Stimulated activated naive CD8-positive, alpha-beta T cell treated with anti-CD3 and anti-CD28 coated beads, Interleukin-15, Interleukin-2, amounts not matched to agents 100 ng/mL and 50 ng/mL, for 24 hours (primary cell): ENCODE measurements at regions not wholly inside any gene's neighbourhood (a gene's known extent, or its start where the extent isn't known, plus 50 kb on each side); places are given as distances from the start of the nearest gene placed in this dataset.

ENCODE experiments used
- H3K27ac Mint-ChIP-seq: one replicate; pipeline ENCODE4 v1.8.0; 2021; ENCODE audit warnings: mild to moderate bottlenecking, mixed read lengths
- H3K27me3 Mint-ChIP-seq: one replicate; pipeline ENCODE4 v1.8.0; 2021; ENCODE audit warnings: mixed read lengths
- H3K36me3 Mint-ChIP-seq: one replicate; pipeline ENCODE4 v1.8.0; 2021; ENCODE audit warnings: low read depth, mixed read lengths
- H3K4me1 Mint-ChIP-seq: one replicate; pipeline ENCODE4 v1.8.0; 2021; ENCODE audit warnings: low read depth, mixed read lengths
- H3K4me3 Mint-ChIP-seq: one replicate; pipeline ENCODE4 v1.8.0; 2021; ENCODE audit warnings: mild to moderate bottlenecking, mixed read lengths
- H3K9me3 Mint-ChIP-seq: one replicate; pipeline ENCODE4 v1.8.0; 2021; ENCODE audit warnings: mixed read lengths

DNA sequence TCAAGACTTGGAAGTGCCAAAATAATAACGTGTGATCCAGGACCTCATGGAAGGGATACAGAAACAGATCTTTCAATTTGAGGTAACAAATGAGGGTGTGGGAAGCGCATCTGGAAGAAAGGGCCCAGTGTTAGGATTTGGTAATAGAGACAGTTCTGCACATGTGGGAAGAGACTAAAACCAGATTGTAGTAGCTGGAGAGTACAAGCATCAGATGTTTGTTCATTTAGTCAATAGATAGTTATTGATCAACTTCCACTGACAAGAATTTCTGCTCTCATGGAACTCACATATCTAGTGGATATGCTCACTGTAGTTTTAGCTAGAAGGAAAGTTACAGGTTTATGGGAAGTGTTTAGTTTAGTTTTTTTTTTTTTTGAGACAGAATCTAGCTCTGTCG lies 153.6 kb downstream of the TLR5 start:
- Mint-ChIP-seq H3K4me3 (no peak overlapping the region), H3K27ac (no peak overlapping the region), H3K36me3 (peaks cover 6% of the 10 kb centered on the region), H3K9me3 (no peaks in the 10 kb centered on the region), H3K27me3 (no peaks in the 10 kb centered on the region), H3K4me1 (no peaks in the 10 kb centered on the region)

- Mint-ChIP-seq H3K36me3 (peaks cover 6% of the 10 kb centered on the region), H3K27ac (no peak overlapping the region), H3K27me3 (no peaks in the 10 kb centered on the region), H3K4me1 (no peaks in the 10 kb centered on the region), H3K4me3 (no peak overlapping the region), H3K9me3 (no peaks in the 10 kb centered on the region)
Observed at GRCh38 chr1:222991177-222991576, 151.9 kb downstream of the TLR5 start.

- no peaks in the 10 kb centered on the region for H3K4me1 Mint-ChIP-seq
- H3K27me3 Mint-ChIP-seq = no peaks in the 10 kb centered on the region
- H3K36me3 Mint-ChIP-seq = peaks cover 4% of the 10 kb centered on the region
- no peak overlapping the region for H3K27ac Mint-ChIP-seq
- no peaks in the 10 kb centered on the region for H3K9me3 Mint-ChIP-seq
- no peak overlapping the region for H3K4me3 Mint-ChIP-seq
Observed at GRCh38 chr1:222991908-222992307, 151.1 kb downstream of the TLR5 start.

DNA sequence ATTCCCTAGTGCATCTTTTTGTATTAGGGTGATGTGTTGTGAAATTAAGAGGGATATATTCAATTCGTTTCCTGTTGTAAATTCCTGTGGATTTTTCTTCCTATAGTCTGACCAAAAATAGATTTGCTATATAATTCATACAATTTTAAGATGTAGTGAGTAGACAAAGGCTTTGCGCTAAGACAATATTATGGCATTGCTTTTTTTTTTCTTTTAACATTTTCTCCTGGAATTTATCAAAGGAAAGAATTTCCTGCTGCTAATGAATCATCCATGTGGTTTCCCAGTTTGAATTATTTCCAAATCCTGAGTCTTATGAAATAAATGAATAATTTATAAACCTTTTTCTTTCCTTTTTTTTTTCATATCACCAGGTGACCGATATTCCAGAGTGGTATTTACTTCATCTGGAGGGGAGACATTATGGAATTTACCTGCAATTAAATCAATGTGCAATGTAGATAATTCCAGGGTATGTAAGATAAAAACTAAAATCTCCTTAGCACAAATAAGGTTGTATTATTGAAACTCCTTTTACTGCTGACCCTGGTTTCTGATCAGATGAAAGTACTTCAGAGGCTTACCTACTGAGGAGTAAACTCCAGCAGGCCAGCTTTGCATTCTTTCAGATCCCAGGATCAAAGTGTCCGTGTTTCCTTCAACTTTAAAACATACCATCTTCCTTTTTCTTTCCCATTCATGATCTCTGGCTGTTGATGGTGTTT lies 148.4 kb downstream of the TLR5 start:
- no peak overlapping the region for H3K27ac Mint-ChIP-seq
- no peaks in the 10 kb centered on the region for H3K27me3 Mint-ChIP-seq
- H3K9me3 Mint-ChIP-seq = no peaks in the 10 kb centered on the region
- H3K4me1 Mint-ChIP-seq = no peaks in the 10 kb centered on the region
- H3K36me3 Mint-ChIP-seq = peaks cover 6% of the 10 kb centered on the region
- H3K4me3 Mint-ChIP-seq = no peak overlapping the region

DNA sequence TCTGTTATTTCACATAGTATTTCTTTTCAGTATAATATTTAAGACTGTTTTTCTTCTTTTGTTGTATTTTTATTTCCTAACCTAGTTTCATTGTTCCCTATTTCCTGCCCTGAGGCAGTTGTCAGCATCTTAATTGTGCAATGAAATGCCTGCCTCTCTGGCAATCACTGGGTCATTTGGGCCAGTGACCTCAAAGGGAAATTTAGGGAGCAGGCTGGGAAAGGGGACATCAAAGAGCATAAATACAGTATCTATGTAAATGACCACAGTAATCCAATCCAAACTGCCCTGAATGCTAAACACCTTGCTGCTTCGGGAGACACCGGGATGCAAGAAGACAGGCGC lies 147.8 kb downstream of the TLR5 start:
- no peak overlapping the region for H3K27ac Mint-ChIP-seq
- H3K4me1 Mint-ChIP-seq = no peaks in the 10 kb centered on the region
- no peak overlapping the region for H3K4me3 Mint-ChIP-seq
- H3K36me3 Mint-ChIP-seq = peaks cover 6% of the 10 kb centered on the region
- H3K27me3 Mint-ChIP-seq = no peaks in the 10 kb centered on the region
- H3K9me3 Mint-ChIP-seq = no peaks in the 10 kb centered on the region

DNA sequence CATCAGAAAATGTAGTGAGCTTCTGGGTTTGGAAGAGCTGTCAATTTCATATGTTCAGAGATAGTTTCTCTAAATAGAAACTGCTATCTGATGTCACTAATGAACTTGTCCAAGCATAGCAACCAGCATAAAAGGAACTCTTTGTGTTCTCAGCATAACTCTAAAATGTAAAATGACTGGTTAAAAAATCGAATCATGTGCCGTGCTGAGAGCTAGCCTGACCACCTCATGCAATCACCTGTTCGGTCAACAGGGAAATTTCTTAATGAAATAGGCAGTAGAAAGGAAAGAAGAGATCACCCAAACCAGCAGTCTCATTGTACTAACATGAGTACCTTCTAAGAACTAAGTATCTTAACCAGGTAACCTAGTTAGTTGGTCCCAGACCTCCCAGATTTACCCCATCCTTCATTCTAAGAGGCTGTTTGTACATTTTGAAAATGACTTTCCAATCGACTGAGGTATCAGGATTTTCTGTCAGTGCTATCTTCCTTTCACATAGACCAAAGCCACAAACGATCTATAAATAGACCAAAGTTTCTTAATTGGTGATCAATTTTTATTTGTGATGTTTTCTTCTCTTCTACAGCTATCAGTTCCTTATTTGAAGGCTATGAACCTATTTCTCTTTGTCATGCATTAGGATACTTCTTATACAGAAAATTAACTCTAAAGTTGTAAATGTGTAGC lies 147.3 kb downstream of the TLR5 start:
- Mint-ChIP-seq H3K9me3 (no peaks in the 10 kb centered on the region), H3K4me3 (no peak overlapping the region), H3K27me3 (no peaks in the 10 kb centered on the region), H3K36me3 (peaks cover 6% of the 10 kb centered on the region), H3K4me1 (no peaks in the 10 kb centered on the region), H3K27ac (no peak overlapping the region)

- Mint-ChIP-seq H3K36me3 (peaks cover 6% of the 10 kb centered on the region), H3K9me3 (no peaks in the 10 kb centered on the region), H3K4me3 (no peak overlapping the region), H3K27ac (no peak overlapping the region), H3K4me1 (no peaks in the 10 kb centered on the region), H3K27me3 (no peaks in the 10 kb centered on the region)
Observed at GRCh38 chr1:222996310-222996975, 146.6 kb downstream of the TLR5 start.

DNA sequence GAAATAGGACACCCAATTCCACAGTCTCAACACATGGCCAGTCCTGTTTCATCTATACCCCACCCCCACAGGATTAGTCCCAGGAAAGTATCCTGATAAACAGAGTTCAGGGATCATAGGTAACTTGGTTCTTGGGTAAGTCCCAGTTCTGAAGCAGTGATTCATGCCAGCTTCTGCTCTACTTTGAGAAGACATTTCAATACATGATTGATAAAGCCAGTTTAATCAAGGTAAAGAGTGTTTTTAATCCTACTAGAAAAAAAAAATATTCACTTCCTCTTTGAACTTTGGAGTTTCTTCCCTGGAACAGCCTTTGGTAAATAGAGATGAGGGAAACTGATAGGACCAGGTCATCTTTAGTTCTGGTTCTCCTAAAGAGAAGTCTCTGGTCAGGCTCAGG lies 142.4 kb downstream of the TLR5 start:
- peaks cover 13% of the 10 kb centered on the region for H3K36me3 Mint-ChIP-seq
- H3K4me3 Mint-ChIP-seq = no peak overlapping the region
- no peaks in the 10 kb centered on the region for H3K9me3 Mint-ChIP-seq
- H3K27ac Mint-ChIP-seq = no peak overlapping the region
- H3K4me1 Mint-ChIP-seq = no peaks in the 10 kb centered on the region
- no peaks in the 10 kb centered on the region for H3K27me3 Mint-ChIP-seq

- no peak overlapping the region for H3K4me3 Mint-ChIP-seq
- H3K36me3 Mint-ChIP-seq = peaks cover 13% of the 10 kb centered on the region
- no peaks in the 10 kb centered on the region for H3K27me3 Mint-ChIP-seq
- H3K9me3 Mint-ChIP-seq = no peaks in the 10 kb centered on the region
- no peak overlapping the region for H3K27ac Mint-ChIP-seq
- H3K4me1 Mint-ChIP-seq = no peaks in the 10 kb centered on the region
Observed at GRCh38 chr1:223001653-223002634, 141.1 kb downstream of the TLR5 start.

GRCh38 chr1:223003549-223003948 lies 139.5 kb downstream of the TLR5 start:
- H3K4me1 Mint-ChIP-seq = no peaks in the 10 kb centered on the region
- peaks cover 10% of the 10 kb centered on the region for H3K36me3 Mint-ChIP-seq
- no peaks in the 10 kb centered on the region for H3K27me3 Mint-ChIP-seq
- H3K27ac Mint-ChIP-seq = no peak overlapping the region
- H3K9me3 Mint-ChIP-seq = no peaks in the 10 kb centered on the region
- no peak overlapping the region for H3K4me3 Mint-ChIP-seq

DNA sequence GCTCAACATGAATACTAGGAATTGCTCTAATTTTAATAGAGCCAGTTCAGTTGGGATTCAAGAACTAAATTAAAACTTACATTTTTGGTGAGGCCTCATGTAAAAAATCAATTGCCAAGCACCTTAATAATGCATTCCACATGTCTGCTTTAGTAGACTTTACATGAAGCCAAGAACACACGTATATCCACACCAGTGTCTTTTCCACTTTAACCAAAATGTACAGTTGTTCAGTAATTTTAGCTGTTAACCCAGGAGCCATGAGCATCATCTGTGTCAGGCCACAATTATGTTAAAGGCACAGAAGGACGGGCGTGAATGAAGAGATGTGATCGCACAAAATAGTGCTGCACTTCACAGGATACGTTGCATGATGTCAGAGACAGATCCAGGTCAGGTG lies 136.7 kb downstream of the TLR5 start:
- no peak overlapping the region for H3K4me3 Mint-ChIP-seq
- peaks cover 10% of the 10 kb centered on the region for H3K36me3 Mint-ChIP-seq
- peaks cover 3% of the 10 kb centered on the region for H3K27me3 Mint-ChIP-seq
- no peaks in the 10 kb centered on the region for H3K9me3 Mint-ChIP-seq
- H3K4me1 Mint-ChIP-seq = no peaks in the 10 kb centered on the region
- H3K27ac Mint-ChIP-seq = no peak overlapping the region

DNA sequence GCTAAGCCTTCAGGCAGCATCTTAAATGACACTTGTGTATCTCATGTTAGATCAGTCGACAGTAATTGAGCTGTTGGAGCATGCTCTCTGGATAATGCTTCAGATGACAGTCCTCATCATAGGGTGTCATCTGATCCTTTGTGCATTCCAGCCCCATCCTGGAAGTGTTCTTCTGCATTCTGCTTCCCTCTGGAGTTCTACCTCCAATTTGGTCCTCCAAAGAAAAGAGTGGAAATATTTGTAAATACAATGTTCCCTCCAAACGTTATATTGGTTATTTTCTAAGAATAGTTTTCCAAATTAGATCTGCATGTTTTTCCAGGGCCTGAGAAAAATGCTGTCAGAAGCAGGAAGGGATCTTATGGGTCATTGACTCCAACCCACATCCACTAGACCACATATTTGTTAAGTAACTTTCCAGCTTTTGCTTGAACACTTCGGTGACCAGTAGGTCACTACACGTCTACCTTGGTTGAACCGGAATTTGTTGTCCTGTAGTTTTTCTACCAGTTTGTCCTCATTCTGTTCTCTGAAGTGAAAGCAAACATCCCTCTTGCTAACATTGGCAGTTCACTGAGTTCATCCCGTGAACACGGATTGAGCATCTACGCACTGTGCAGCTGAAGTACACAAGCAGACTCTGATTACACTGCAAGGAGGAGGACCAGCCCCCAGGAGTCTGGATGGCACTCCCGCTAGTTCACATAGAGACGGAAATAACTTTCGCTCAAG lies 136.0 kb downstream of the TLR5 start:
- Mint-ChIP-seq H3K36me3 (peaks cover 10% of the 10 kb centered on the region), H3K4me1 (no peaks in the 10 kb centered on the region), H3K27ac (no peak overlapping the region), H3K9me3 (no peaks in the 10 kb centered on the region), H3K4me3 (no peak overlapping the region), H3K27me3 (peaks cover 5% of the 10 kb centered on the region)

DNA sequence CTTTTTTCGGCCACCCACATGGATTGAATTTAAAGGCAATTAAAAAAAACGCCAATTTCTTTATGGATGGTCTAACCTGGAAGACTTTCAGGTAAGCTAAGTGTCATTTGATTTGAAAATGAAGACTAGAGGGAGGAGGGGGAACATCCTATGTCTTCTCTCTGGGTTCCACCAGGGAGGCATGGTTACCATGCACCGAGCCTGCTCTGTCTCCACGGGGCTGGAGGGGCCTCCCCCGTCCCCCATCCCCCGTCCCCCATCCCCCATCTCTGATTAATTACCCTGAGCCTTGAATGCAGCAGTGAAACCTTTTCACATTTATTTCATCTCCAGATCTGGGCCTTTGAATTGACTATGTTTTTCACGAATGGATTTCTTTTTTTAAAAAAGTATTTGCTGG lies 135.1 kb downstream of the TLR5 start:
- Mint-ChIP-seq H3K27ac (no peak overlapping the region), H3K4me3 (no peak overlapping the region), H3K4me1 (no peaks in the 10 kb centered on the region), H3K36me3 (peaks cover 8% of the 10 kb centered on the region), H3K9me3 (no peaks in the 10 kb centered on the region), H3K27me3 (peaks cover 10% of the 10 kb centered on the region)

GRCh38 chr1:223008808-223009207 lies 134.2 kb downstream of the TLR5 start:
- H3K36me3 Mint-ChIP-seq = peaks cover 6% of the 10 kb centered on the region
- no peaks in the 10 kb centered on the region for H3K9me3 Mint-ChIP-seq
- H3K4me3 Mint-ChIP-seq = no peak overlapping the region
- no peaks in the 10 kb centered on the region for H3K4me1 Mint-ChIP-seq
- H3K27ac Mint-ChIP-seq = no peak overlapping the region
- peaks cover 15% of the 10 kb centered on the region for H3K27me3 Mint-ChIP-seq
